Neutrophil (primary cell): ENCODE measurements at regions not wholly inside any gene's neighbourhood (a gene's known extent, or its start where the extent isn't known, plus 50 kb on each side); places are given as distances from the start of the nearest gene placed in this dataset.
"Not testable (repeated sequence)": the region's sequence is repeated elsewhere in the genome, so short reads cannot be mapped to it uniquely, and the experiment has no call there.

ENCODE experiments used
- H3K27ac ChIP-seq: fragments of 200-600 bp; sonication (generic); 2 replicates; pipeline ENCODE4 v1.5.1; 2016; ENCODE audit warnings: mild to moderate bottlenecking, moderate library complexity
- H3K27me3 ChIP-seq: fragments of 200-600 bp; sonication (generic); 2 replicates; pipeline ENCODE4 v1.6.0; 2016; ENCODE audit warnings: mild to moderate bottlenecking
- H3K36me3 ChIP-seq: fragments of 200-600 bp; sonication (generic); 2 replicates; pipeline ENCODE4 v1.5.1; 2017
- H3K4me1 ChIP-seq, 2 experiments: fragments of 200-600 bp in 1 of 2; sonication (generic) in 1 of 2; 1 replicate in 1 of 2; 2 replicates in 1 of 2; pipeline versions ENCODE4 v1.5.1 to v1.6.1; 2013 to 2016; ENCODE audit warnings: low read depth in 1 of 2, low read length in 1 of 2, mild to moderate bottlenecking in 1 of 2, moderate library complexity in 1 of 2; ENCODE audit not compliant: control insufficient read depth in 1 of 2, insufficient read depth in 1 of 2
- H3K4me3 ChIP-seq, 2 experiments: fragments of 200-600 bp in 1 of 2; sonication (generic) in 1 of 2; 1 replicate in 1 of 2; 2 replicates in 1 of 2; pipeline ENCODE4 v1.5.1; 2013 to 2016; ENCODE audit warnings: low read depth in 1 of 2, low read length in 1 of 2, mild to moderate bottlenecking in 1 of 2, moderate library complexity in 1 of 2
- H3K9me3 ChIP-seq: fragments of 200-600 bp; sonication (generic); 2 replicates; pipeline ENCODE4 v1.5.1; 2016
- TF ChIP-seq, protein P1 (sequence below): fragments of 200-600 bp; sonication (generic); IDR thresholded peaks from 2 replicates; pipeline ENCODE4 v1.5.1; 2016; ENCODE audit warnings: antibody characterized with exemption

DNA sequence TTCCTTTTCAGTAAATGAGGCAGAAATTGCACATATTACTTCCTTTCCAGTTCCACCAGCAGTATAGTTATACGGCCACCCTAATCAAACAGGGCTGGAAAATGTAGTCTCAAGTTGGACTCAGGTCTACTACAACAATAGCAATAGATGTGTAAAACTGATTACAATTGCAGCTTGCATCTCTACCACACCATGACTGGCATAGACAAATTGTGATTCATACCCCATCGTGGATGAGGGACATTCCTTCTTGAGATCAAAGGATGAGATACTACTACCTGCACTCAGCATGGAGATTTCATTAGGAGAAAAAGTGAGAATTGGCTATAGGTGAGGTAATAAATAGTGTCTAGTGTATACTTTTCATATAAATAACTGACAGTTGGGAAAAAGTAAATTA lies 1220.8 kb downstream of the TYW1 start:
- Histone ChIP-seq H3K27ac (no peak overlapping the region), H3K27me3 (no peaks in the 10 kb centered on the region), H3K36me3 (no peaks in the 10 kb centered on the region), H3K9me3 (no peaks in the 10 kb centered on the region), H3K4me1 (no peaks in the 10 kb centered on the region), H3K4me3 (no peak overlapping the region)
- TF ChIP-seq, protein P1, sequence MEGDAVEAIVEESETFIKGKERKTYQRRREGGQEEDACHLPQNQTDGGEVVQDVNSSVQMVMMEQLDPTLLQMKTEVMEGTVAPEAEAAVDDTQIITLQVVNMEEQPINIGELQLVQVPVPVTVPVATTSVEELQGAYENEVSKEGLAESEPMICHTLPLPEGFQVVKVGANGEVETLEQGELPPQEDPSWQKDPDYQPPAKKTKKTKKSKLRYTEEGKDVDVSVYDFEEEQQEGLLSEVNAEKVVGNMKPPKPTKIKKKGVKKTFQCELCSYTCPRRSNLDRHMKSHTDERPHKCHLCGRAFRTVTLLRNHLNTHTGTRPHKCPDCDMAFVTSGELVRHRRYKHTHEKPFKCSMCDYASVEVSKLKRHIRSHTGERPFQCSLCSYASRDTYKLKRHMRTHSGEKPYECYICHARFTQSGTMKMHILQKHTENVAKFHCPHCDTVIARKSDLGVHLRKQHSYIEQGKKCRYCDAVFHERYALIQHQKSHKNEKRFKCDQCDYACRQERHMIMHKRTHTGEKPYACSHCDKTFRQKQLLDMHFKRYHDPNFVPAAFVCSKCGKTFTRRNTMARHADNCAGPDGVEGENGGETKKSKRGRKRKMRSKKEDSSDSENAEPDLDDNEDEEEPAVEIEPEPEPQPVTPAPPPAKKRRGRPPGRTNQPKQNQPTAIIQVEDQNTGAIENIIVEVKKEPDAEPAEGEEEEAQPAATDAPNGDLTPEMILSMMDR = no peak

DNA sequence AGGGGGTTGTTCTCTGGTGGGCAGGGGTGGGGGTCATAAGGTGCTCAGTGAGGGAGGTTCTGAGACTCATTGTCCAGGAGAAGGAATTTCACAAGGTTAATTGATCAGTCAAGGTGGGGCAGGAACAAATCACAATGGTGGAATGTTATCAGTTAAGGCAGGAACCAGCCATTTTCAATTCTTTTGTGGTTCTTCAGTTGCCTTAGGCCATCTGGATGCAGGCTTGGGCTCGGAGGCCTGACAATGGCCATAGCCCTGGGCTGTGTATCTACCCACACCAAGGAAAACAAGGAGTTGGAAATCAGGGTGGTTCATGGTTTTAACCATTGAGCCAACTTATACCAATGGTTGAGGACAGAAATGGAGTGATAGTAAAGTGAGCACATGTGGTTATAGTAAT lies 1221.8 kb downstream of the TYW1 start:
- Histone ChIP-seq H3K27me3 (no peaks in the 10 kb centered on the region), H3K4me3 (no peak overlapping the region), H3K36me3 (no peaks in the 10 kb centered on the region), H3K27ac (no peak overlapping the region), H3K4me1 (no peaks in the 10 kb centered on the region), H3K9me3 (no peaks in the 10 kb centered on the region)
- TF ChIP-seq, protein P1 = no peak

DNA sequence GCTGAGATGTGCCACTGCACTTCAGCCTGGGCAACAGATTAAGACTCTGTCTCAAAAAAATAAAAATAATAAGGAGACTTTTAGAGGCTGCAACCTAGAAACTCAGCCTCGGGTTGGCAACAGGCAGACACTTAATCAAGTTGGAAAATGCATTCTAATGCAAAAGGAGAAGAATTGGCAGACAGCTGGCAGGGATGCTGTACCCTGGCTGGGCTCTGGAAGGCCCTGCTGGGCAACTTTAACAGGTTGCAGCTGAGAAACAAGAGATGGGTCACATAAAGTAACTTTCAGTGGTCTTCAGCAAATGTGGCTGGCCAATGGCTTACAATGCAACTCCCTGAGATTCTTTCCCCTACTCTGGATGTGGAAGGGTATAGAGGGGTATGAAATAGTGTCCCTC lies 1225.7 kb downstream of the TYW1 start:
- Histone ChIP-seq H3K4me3 (no peak overlapping the region), H3K36me3 (no peaks in the 10 kb centered on the region), H3K27me3 (no peaks in the 10 kb centered on the region), H3K4me1 (no peaks in the 10 kb centered on the region), H3K9me3 (no peaks in the 10 kb centered on the region), H3K27ac (no peak overlapping the region)
- TF ChIP-seq, protein P1 = no peak

DNA sequence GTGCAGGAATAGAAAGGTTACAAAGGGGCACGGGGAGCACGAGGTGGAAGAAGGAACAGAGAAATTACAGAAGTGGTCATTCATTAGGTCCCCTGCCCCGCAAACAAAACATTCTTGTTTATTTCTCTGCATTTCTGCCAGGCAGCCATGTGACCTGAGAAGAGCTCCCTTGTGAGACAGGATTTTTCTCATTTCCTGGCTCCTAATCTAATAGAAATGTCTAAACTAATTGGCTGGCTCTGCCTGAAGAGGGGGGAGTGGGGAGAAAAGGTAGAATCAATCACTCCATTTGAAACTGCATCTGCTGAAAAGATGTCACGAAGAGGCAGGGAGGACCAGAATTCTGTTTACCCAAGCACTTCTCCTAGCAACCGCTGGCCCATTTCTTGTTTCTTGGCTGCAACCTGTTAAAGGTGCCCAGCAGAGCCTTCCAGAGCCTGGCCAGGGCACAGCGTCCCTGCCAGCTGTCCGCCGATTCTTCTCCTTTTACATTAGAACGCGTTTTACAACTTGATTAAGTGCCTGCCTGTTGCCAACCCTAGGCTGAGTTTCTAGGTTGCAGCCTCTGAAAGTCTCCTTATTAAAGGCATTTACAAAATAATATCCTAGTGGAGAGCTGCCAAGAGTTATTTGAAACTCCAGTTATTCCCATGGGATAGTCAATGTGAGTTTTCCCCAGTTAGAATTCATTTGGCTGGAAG lies 1227.6 kb downstream of the TYW1 start:
- no peaks in the 10 kb centered on the region for H3K9me3 ChIP-seq
- no peaks in the 10 kb centered on the region for H3K4me1 ChIP-seq
- no peaks in the 10 kb centered on the region for H3K36me3 ChIP-seq
- no peak overlapping the region for H3K27ac ChIP-seq
- H3K27me3 ChIP-seq = no peaks in the 10 kb centered on the region
- TF ChIP-seq, protein P1 = no peak
- no peak overlapping the region for H3K4me3 ChIP-seq

DNA sequence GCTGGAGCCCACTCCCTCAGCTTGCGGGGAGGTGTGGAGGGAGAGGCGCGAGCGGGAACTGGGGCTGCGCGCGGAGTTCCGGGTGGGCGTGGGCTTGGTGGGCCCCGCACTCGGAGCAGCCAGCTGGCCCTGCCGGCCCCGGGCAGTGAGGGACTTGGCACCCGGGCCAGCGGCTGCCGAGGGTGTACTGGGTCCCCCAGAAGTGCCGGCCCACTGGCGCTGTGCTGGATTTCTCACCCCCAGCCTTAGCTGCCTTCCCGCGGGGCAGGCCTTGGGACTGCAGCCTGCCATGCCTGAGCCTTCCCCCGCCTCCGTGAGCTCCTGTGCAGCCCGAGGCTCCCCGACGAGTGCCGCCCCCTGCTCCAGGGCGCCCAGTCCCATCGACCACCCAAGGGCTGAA lies 1234.4 kb downstream of the TYW1 start:
- H3K36me3 ChIP-seq, H3K4me3 ChIP-seq, H3K27ac ChIP-seq, H3K27me3 ChIP-seq, H3K4me1 ChIP-seq, H3K9me3 ChIP-seq: not testable (repeated sequence)

DNA sequence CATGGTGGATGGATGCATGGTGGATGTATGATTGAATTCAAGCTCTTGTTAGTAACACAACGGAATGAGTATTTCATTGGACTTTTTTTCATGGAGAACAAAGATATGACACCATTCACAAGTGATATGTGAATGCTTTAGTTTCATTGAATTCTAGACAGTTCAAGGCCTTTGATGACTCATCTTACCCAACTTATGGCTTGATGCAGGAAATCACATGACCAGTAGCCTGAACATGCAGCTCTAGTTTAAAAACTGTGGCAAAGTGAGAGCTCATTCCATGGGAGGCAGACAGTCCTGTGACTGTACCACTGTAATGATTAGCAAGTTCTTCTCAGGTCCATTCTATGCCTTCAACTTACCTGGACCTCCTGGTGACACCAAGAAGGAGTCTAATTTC lies 1239.3 kb downstream of the TYW1 start:
- no peaks in the 10 kb centered on the region for H3K4me1 ChIP-seq
- no peaks in the 10 kb centered on the region for H3K27me3 ChIP-seq
- H3K9me3 ChIP-seq = no peaks in the 10 kb centered on the region
- H3K4me3 ChIP-seq = no peak overlapping the region
- TF ChIP-seq, protein P1 = no peak
- no peaks in the 10 kb centered on the region for H3K36me3 ChIP-seq
- no peak overlapping the region for H3K27ac ChIP-seq
